Kidney (tissue), 13 donors: ENCODE measurements at regions not wholly inside any gene's neighbourhood (a gene's known extent, or its start where the extent isn't known, plus 50 kb on each side); places are given as distances from the start of the nearest gene placed in this dataset.
A peak's percentile ranks its signal among the peaks of the same experiment; 100 is the strongest.

Experiments used
- DNase-seq, 5 donors: peaks; one replicate each; pipeline ENCODE4 v3.0.0-alpha.2; 2013 to 2020
- FAIRE-seq: peaks from 2 replicates; lab custom pipeline; 2012; peaks lifted over from hg19 to GRCh38; lab: Jason Lieb, UNC
- H3K27ac ChIP-seq, 2 donors: one replicate each; pipeline ENCODE4 v1.7.0; 2013; ENCODE audit warnings: low read depth in 2 of 2, low read length in 2 of 2, inconsistent platforms in 1 of 2
- H3K27me3 ChIP-seq: one replicate; pipeline ENCODE4 v1.7.1; 2013; ENCODE audit warnings: low read length, inconsistent platforms; ENCODE audit not compliant: control insufficient read depth, insufficient read depth
- H3K36me3 ChIP-seq, 3 donors: one replicate each; pipeline versions ENCODE4 v1.7.0 to v1.7.1; 2013; ENCODE audit warnings: low read length in 3 of 3, control low read depth in 1 of 3, inconsistent platforms in 1 of 3; ENCODE audit not compliant: insufficient read depth in 3 of 3, control insufficient read depth in 2 of 3
- H3K4me1 ChIP-seq, 3 donors: one replicate each; pipeline versions ENCODE4 v1.7.0 to v1.7.1; 2013; ENCODE audit warnings: low read length in 3 of 3, inconsistent platforms in 1 of 3, low read depth in 1 of 3; ENCODE audit not compliant: control insufficient read depth in 2 of 3, insufficient read depth in 2 of 3
- H3K4me3 ChIP-seq, 3 donors: one replicate each; pipeline versions ENCODE4 v1.7.0 to v1.8.1; 2013; ENCODE audit warnings: low read length in 3 of 3, control low read depth in 1 of 3, inconsistent platforms in 1 of 3
- H3K9ac ChIP-seq, 3 donors: one replicate each; pipeline versions ENCODE4 v1.7.0 to v1.7.1; 2013; ENCODE audit warnings: low read length in 3 of 3, control low read depth in 1 of 3, inconsistent platforms in 1 of 3
- H3K9me3 ChIP-seq, 3 donors: one replicate each; pipeline versions ENCODE4 v1.7.0 to v1.7.1; 2013; ENCODE audit warnings: low read length in 3 of 3, control low read depth in 1 of 3, inconsistent platforms in 1 of 3; ENCODE audit not compliant: control insufficient read depth in 2 of 3, insufficient read depth in 1 of 3
- CTCF ChIP-seq: IDR thresholded peaks from 3 replicates; pipeline ENCODE4 v1.5.1; 2012; ENCODE audit warnings: mild to moderate bottlenecking, moderate library complexity, borderline replicate concordance; ENCODE audit not compliant: insufficient read depth; ENCODE audit errors: extremely low read depth
- intact Hi-C: fragments of 100-400 bp; cut with DNase I; formaldehyde crosslinking; loops from one replicate; pipeline ENCODE4 v1.11.1; 2022
- donor health status: control.
- donor health status: control.
- donor health status: control.
- donor health status: control.
- donor health status: control.
- donor health status: DM: yes; HTN: yes; CAD: no.
- donor health status: Normal renal cell carcinoma (clear cell type).

GRCh38 chr22:47446821-47447810, 684.7 kb downstream of the TBC1D22A start:
- intact Hi-C loops, result no loop called here
- FAIRE-seq (no peak), DNase-seq (peak in 1 of 5 donors; percentile 65)
- Histone ChIP-seq H3K9me3 (no peaks in the 10 kb centered on the region), H3K9ac (no peak overlapping the region), H3K27ac (no peak overlapping the region), H3K36me3 (no peaks in the 10 kb centered on the region), H3K27me3 (no peaks in the 10 kb centered on the region), H3K4me1 (no peaks in the 10 kb centered on the region), H3K4me3 (no peak overlapping the region)
- no peak for TF ChIP-seq CTCF

- no peak for FAIRE-seq
- Histone ChIP-seq H3K4me3 (no peak overlapping the region), H3K4me1 (no peaks in the 10 kb centered on the region), H3K9ac (no peak overlapping the region), H3K27ac (no peak overlapping the region), H3K9me3 (no peaks in the 10 kb centered on the region), H3K27me3 (no peaks in the 10 kb centered on the region), H3K36me3 (no peaks in the 10 kb centered on the region)
- no peak for TF ChIP-seq CTCF
- intact Hi-C loops, result no loop called here
- peak in 2 of 5 donors; percentile 38 to 39 for DNase-seq
These were observed 683.9 kb downstream of the TBC1D22A start for GRCh38 chr22:47446331-47446730.

GRCh38 chr22:47445716-47446290, 683.4 kb downstream of the TBC1D22A start:
- Histone ChIP-seq H3K27me3 (no peaks in the 10 kb centered on the region), H3K9ac (no peak overlapping the region), H3K4me1 (no peaks in the 10 kb centered on the region), H3K36me3 (no peaks in the 10 kb centered on the region), H3K4me3 (no peak overlapping the region), H3K27ac (no peak overlapping the region), H3K9me3 (no peaks in the 10 kb centered on the region)
- intact Hi-C loops, result no loop called here
- TF ChIP-seq CTCF, result no peak
- FAIRE-seq, result no peak
- no peak for DNase-seq
